ENCODE measurements at regions not wholly inside any gene's neighbourhood (a gene's known extent, or its start where the extent isn't known, plus 50 kb on each side); places are given as distances from the start of the nearest gene placed in this dataset.
"Not testable (repeated sequence)": the region's sequence is repeated elsewhere in the genome, so short reads cannot be mapped to it uniquely, and the experiment has no call there.

- H3K36me3 ChIP-seq (ENCODE audit: control insufficient read depth in 1 of 2, insufficient read depth in 2 of 2, low read length in 2 of 2); RAD21 ChIA-PET (ENCODE audit: low non-redundant PET in 1 of 2, low total read pairs in 2 of 2, uncharacterized antibody in 2 of 2, unreplicated experiment in 2 of 2); H3K9me2 ChIP-seq (ENCODE audit: insufficient read depth); BruUV-seq (replicated peaks); H3K9me3 ChIP-seq (ENCODE audit: control insufficient read depth in 1 of 2, insufficient read depth in 1 of 2, low read depth in 1 of 2, low read length in 2 of 2); POLR2A ChIA-PET; H3K9ac ChIP-seq (ENCODE audit: low read length); H3K79me2 ChIP-seq (ENCODE audit: insufficient read depth, low read length); H3K4me3 ChIP-seq (replicated peaks in 1 of 2; ENCODE audit: low read depth in 1 of 2, low read length in 2 of 2); CTCF ChIA-PET; H2AFZ ChIP-seq (ENCODE audit: low read depth, low read length, poor library complexity, severe bottlenecking); ATAC-seq; intact Hi-C loops (cut with micrococcal nuclease); DNase-seq (ENCODE audit: low read depth, low spot score); H3K27ac ChIP-seq (ENCODE audit: low read depth, low read length); H3K4me2 ChIP-seq (ENCODE audit: low read length); H4K20me1 ChIP-seq (ENCODE audit: insufficient read depth); H3K4me1 ChIP-seq (ENCODE audit: control insufficient read depth in 1 of 2, insufficient read depth in 2 of 2, low read length in 2 of 2); H3K27me3 ChIP-seq (ENCODE audit: insufficient read depth, low read length): not testable (repeated sequence)
Measured at GRCh38 chrX:80508083-80508482, 87.8 kb downstream of the TENT5D start.

GRCh38 chrX:80511969-80512760, 91.9 kb downstream of the TENT5D start:
- no peak for TF ChIP-seq JUND (IDR thresholded peaks at IDR 0.05)
- ChIA-PET CTCF (no interaction called here), RAD21 (ENCODE audit: low non-redundant PET in 1 of 2, low total read pairs in 2 of 2, uncharacterized antibody in 2 of 2, unreplicated experiment in 2 of 2) (no interaction called here), POLR2A (no interaction called here)
- Histone ChIP-seq H3K9me2 (ENCODE audit: insufficient read depth) (no peaks in the 10 kb centered on the region), H3K4me3 (replicated peaks in 1 of 2; ENCODE audit: low read depth in 1 of 2, low read length in 2 of 2) (no peak overlapping the region), H3K27ac (ENCODE audit: low read depth, low read length) (no peak overlapping the region), H3K27me3 (ENCODE audit: insufficient read depth, low read length) (no peaks in the 10 kb centered on the region), H2AFZ (ENCODE audit: low read depth, low read length, poor library complexity, severe bottlenecking) (no peak overlapping the region), H3K4me1 (ENCODE audit: control insufficient read depth in 1 of 2, insufficient read depth in 2 of 2, low read length in 2 of 2) (no peaks in the 10 kb centered on the region), H3K9me3 (ENCODE audit: control insufficient read depth in 1 of 2, insufficient read depth in 1 of 2, low read depth in 1 of 2, low read length in 2 of 2) (no peaks in the 10 kb centered on the region), H3K79me2 (ENCODE audit: insufficient read depth, low read length) (no peaks in the 10 kb centered on the region), H3K9ac (ENCODE audit: low read length) (no peak overlapping the region), H4K20me1 (ENCODE audit: insufficient read depth) (no peaks in the 10 kb centered on the region), H3K36me3 (ENCODE audit: control insufficient read depth in 1 of 2, insufficient read depth in 2 of 2, low read length in 2 of 2) (no peaks in the 10 kb centered on the region), H3K4me2 (ENCODE audit: low read length) (no peak overlapping the region)
- intact Hi-C loops (cut with micrococcal nuclease): no loop called here
- BruUV-seq (replicated peaks): no TSS peak
- no peak for ATAC-seq
- no peak for DNase-seq (ENCODE audit: low read depth, low spot score)

- Histone ChIP-seq H3K4me2 (ENCODE audit: low read length) (no peak overlapping the region), H3K79me2 (ENCODE audit: insufficient read depth, low read length) (no peaks in the 10 kb centered on the region), H4K20me1 (ENCODE audit: insufficient read depth) (no peaks in the 10 kb centered on the region), H3K9me2 (ENCODE audit: insufficient read depth) (no peaks in the 10 kb centered on the region), H3K36me3 (ENCODE audit: control insufficient read depth in 1 of 2, insufficient read depth in 2 of 2, low read length in 2 of 2) (no peaks in the 10 kb centered on the region), H2AFZ (ENCODE audit: low read depth, low read length, poor library complexity, severe bottlenecking) (no peak overlapping the region), H3K27me3 (ENCODE audit: insufficient read depth, low read length) (no peaks in the 10 kb centered on the region), H3K27ac (ENCODE audit: low read depth, low read length) (no peak overlapping the region), H3K9me3 (ENCODE audit: control insufficient read depth in 1 of 2, insufficient read depth in 1 of 2, low read depth in 1 of 2, low read length in 2 of 2) (no peaks in the 10 kb centered on the region), H3K4me1 (ENCODE audit: control insufficient read depth in 1 of 2, insufficient read depth in 2 of 2, low read length in 2 of 2) (no peaks in the 10 kb centered on the region), H3K4me3 (replicated peaks in 1 of 2; ENCODE audit: low read depth in 1 of 2, low read length in 2 of 2) (no peak overlapping the region), H3K9ac (ENCODE audit: low read length) (no peak overlapping the region)
- CTCF ChIA-PET: no interaction called here
- BruUV-seq (replicated peaks): no TSS peak
- intact Hi-C loops (cut with micrococcal nuclease): no loop called here
- RAD21 ChIA-PET (ENCODE audit: low non-redundant PET in 1 of 2, low total read pairs in 2 of 2, uncharacterized antibody in 2 of 2, unreplicated experiment in 2 of 2): no interaction called here
- no peak for TF ChIP-seq CEBPB (IDR thresholded peaks at IDR 0.05; ENCODE audit: low read depth)
- no peak for TF ChIP-seq POLR2AphosphoS5 (IDR thresholded peaks at IDR 0.05; ENCODE audit: low read depth, low read length)
- POLR2A ChIA-PET: no interaction called here
- DNase-seq (ENCODE audit: low read depth, low spot score): no peak
- ATAC-seq: no peak
Measured at GRCh38 chrX:80512924-80513323, 92.7 kb downstream of the TENT5D start.
